ENCODE measurements at regions not wholly inside any gene's neighbourhood (a gene's known extent, or its start where the extent isn't known, plus 50 kb on each side); places are given as distances from the start of the nearest gene placed in this dataset.

DNA sequence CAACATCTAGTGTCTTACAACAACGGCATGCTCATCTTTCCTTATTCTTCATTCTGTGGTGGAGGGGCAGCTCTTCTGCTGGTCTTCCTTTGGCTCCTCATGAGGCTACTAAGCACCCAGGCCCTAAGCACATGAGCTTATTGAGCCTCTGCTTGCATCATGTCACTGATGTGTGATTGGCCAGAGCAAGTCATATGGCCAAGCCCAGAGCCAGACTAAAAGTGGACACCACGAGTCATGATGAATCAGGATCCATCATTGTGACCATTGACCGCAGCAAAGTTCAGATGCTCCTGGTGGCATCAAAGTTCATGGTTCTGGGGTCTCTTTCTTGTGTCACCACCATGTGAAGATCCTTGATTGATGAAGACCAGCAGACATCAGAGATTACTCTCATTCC lies 192.0 kb upstream of the FOXA2 start:
- no peak for TF ChIP-seq EZH2 (IDR thresholded peaks at IDR 0.05; ENCODE audit: insufficient read depth, poor library complexity, severe bottlenecking)
- no peak for TF ChIP-seq EZH2phosphoT487 (IDR thresholded peaks at IDR 0.05; ENCODE audit: insufficient read depth, low read depth)
